ENCODE measurements at regions not wholly inside any gene's neighbourhood (a gene's known extent, or its start where the extent isn't known, plus 50 kb on each side); places are given as distances from the start of the nearest gene placed in this dataset.
A peak's percentile ranks its signal among the peaks of the same experiment; 100 is the strongest.

DNA sequence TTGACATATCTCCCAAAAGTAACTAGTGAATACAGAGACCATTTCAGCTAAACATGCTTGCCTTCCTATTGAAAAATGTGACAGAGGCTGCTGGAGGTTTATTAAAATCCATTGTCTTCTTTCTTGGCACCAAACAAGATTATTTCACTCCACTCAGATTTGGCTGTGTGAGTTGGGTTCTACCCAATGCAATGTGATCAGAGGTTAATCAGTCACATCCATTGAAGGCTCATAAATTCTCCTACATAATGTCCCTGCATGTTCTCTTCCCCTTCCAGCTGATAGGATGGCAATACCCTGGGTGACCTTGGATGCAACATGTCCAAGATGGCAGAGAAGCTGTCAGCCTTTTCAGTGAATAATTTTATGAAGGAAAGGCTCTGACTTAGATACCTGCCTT lies 54.5 kb downstream of the TKTL2 start:
- Histone ChIP-seq H3F3A (ENCODE audit: low read depth) (no peaks in the 10 kb centered on the region), H3K4me1 (no peaks in the 10 kb centered on the region), H3K9me3 (ENCODE audit: low read depth) (no peaks in the 10 kb centered on the region), H3K36me3 (no peaks in the 10 kb centered on the region), H3K4me3 (no peak overlapping the region), H3K27me3 (no peaks in the 10 kb centered on the region), H3K9ac (no peak overlapping the region), H3K27ac (no peak overlapping the region), H3K79me2 (ENCODE audit: low read depth) (no peaks in the 10 kb centered on the region), H3K4me2 (no peak overlapping the region), H4K20me1 (ENCODE audit: low read depth) (no peaks in the 10 kb centered on the region), H2AFZ (replicated peaks) (no peak overlapping the region)
- no peaks in the 10 kb centered on the region for H3K9me3 Mint-ChIP-seq
- no peak for DNase-seq (ENCODE audit: low spot score)
- H3K4me1 Mint-ChIP-seq, result no peaks in the 10 kb centered on the region
- no peak overlapping the region for H3K4me3 Mint-ChIP-seq
- H3K27ac Mint-ChIP-seq, result no peak overlapping the region
- TF ChIP-seq EZH2phosphoT487 (IDR thresholded peaks at IDR 0.05) (no peak), EZH2 (IDR thresholded peaks at IDR 0.05) (no peak)
- TF ChIP-seq, protein P1, sequence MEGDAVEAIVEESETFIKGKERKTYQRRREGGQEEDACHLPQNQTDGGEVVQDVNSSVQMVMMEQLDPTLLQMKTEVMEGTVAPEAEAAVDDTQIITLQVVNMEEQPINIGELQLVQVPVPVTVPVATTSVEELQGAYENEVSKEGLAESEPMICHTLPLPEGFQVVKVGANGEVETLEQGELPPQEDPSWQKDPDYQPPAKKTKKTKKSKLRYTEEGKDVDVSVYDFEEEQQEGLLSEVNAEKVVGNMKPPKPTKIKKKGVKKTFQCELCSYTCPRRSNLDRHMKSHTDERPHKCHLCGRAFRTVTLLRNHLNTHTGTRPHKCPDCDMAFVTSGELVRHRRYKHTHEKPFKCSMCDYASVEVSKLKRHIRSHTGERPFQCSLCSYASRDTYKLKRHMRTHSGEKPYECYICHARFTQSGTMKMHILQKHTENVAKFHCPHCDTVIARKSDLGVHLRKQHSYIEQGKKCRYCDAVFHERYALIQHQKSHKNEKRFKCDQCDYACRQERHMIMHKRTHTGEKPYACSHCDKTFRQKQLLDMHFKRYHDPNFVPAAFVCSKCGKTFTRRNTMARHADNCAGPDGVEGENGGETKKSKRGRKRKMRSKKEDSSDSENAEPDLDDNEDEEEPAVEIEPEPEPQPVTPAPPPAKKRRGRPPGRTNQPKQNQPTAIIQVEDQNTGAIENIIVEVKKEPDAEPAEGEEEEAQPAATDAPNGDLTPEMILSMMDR (IDR thresholded peaks at IDR 0.05), result no peak
- peaks cover 3% of the 10 kb centered on the region for H3K27me3 Mint-ChIP-seq (ENCODE audit: insufficient read depth, low read depth)
- no peaks in the 10 kb centered on the region for H3K36me3 Mint-ChIP-seq

DNA sequence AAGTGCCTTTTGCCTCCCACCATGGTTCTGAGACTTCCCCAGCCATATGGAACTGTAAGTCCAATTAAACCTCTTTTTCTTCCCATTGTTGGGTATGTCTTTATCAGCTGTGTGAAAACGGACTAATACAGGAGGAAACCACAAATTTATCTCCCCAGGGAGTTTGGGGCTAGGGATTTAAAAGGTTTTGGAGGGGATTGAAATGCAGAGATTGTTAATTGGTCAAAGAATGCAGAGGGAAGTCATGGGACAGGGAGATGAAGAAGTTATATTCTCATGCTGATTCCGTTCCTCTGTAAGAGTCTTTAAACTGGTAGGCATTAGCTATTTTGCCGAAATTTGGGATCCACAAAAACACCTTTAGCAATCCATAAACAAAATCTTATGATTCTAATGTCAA lies 57.9 kb downstream of the TKTL2 start:
- Mint-ChIP-seq H3K9me3 (no peaks in the 10 kb centered on the region), H3K27ac (no peak overlapping the region)
- no peak for DNase-seq (ENCODE audit: low spot score)

DNA sequence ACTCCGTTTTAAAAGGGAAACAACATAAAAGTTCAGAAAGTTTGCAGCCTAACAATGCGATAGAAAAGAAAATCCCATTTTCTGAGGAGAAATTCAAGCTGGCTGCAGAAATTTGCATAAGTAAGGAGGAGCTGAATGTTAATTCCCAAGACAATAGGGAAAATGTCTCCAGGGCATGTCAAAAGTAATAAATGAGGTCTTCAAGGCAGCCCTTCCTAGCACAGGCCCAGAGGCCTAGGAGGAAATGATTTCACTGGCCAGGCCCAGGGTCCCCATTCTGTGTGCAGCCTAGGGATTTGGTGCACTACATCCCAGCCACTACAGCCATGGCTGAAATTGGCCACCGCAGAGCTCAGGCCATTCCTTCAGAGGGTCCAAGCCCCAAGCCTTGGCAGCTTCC lies 59.3 kb downstream of the TKTL2 start:
- no peaks in the 10 kb centered on the region for H3K9me3 ChIP-seq (ENCODE audit: low read depth)
- no peak overlapping the region for H3K4me2 ChIP-seq
- no peak overlapping the region for H3K4me3 Mint-ChIP-seq
- H3K27me3 Mint-ChIP-seq (ENCODE audit: insufficient read depth, low read depth), result peaks cover 3% of the 10 kb centered on the region
- H3K27ac ChIP-seq, result no peak overlapping the region
- H3K27ac Mint-ChIP-seq, result no peak overlapping the region
- no peaks in the 10 kb centered on the region for H4K20me1 ChIP-seq (ENCODE audit: low read depth)
- TF ChIP-seq EZH2phosphoT487 (IDR thresholded peaks at IDR 0.05) (no peak), EZH2 (IDR thresholded peaks at IDR 0.05) (no peak)
- TF ChIP-seq, protein P1 (IDR thresholded peaks at IDR 0.05), result no peak
- H3K27me3 ChIP-seq, result no peaks in the 10 kb centered on the region
- H3K4me1 ChIP-seq, result no peaks in the 10 kb centered on the region
- H3K36me3 Mint-ChIP-seq, result no peaks in the 10 kb centered on the region
- H3F3A ChIP-seq (ENCODE audit: low read depth), result no peaks in the 10 kb centered on the region
- H3K9me3 Mint-ChIP-seq, result no peaks in the 10 kb centered on the region
- DNase-seq (ENCODE audit: low spot score), result no peak
- no peaks in the 10 kb centered on the region for H3K4me1 Mint-ChIP-seq
- H2AFZ ChIP-seq (replicated peaks), result no peak overlapping the region
- H3K79me2 ChIP-seq (ENCODE audit: low read depth), result no peaks in the 10 kb centered on the region
- H3K9ac ChIP-seq, result no peak overlapping the region
- no peak overlapping the region for H3K4me3 ChIP-seq
- no peaks in the 10 kb centered on the region for H3K36me3 ChIP-seq

More for the DNA sequence above, 57.9 kb downstream of the TKTL2 start:
- Mint-ChIP-seq H3K36me3 (no peaks in the 10 kb centered on the region), H3K27me3 (ENCODE audit: insufficient read depth, low read depth) (peaks cover 3% of the 10 kb centered on the region), H3K4me1 (no peaks in the 10 kb centered on the region), H3K4me3 (no peak overlapping the region)
- H3K4me2 ChIP-seq, result no peak overlapping the region
- no peak overlapping the region for H3K27ac ChIP-seq
- no peaks in the 10 kb centered on the region for H3F3A ChIP-seq (ENCODE audit: low read depth)
- H3K9ac ChIP-seq, result no peak overlapping the region
- no peaks in the 10 kb centered on the region for H3K4me1 ChIP-seq
- no peak overlapping the region for H3K4me3 ChIP-seq
- TF ChIP-seq, protein P1 (IDR thresholded peaks at IDR 0.05), result no peak
- TF ChIP-seq EZH2phosphoT487 (IDR thresholded peaks at IDR 0.05), result no peak
- TF ChIP-seq EZH2 (IDR thresholded peaks at IDR 0.05), result no peak
- no peaks in the 10 kb centered on the region for H3K9me3 ChIP-seq (ENCODE audit: low read depth)
- H3K36me3 ChIP-seq, result no peaks in the 10 kb centered on the region
- peak overlapping the region; percentile 53 for H2AFZ ChIP-seq (replicated peaks)
- H3K27me3 ChIP-seq, result no peaks in the 10 kb centered on the region
- H3K79me2 ChIP-seq (ENCODE audit: low read depth), result no peaks in the 10 kb centered on the region
- no peaks in the 10 kb centered on the region for H4K20me1 ChIP-seq (ENCODE audit: low read depth)
